ENCODE measurements at regions not wholly inside any gene's neighbourhood (a gene's known extent, or its start where the extent isn't known, plus 50 kb on each side); places are given as distances from the start of the nearest gene placed in this dataset.

- TF ChIP-seq CTCF (IDR thresholded peaks at IDR 0.05) (no peak), POLR2A (IDR thresholded peaks at IDR 0.05) (no peak)
Observed at GRCh38 chr10:58065529-58065815, 202.2 kb downstream of the IPMK start.
